GM21367 (cell line): ENCODE measurements at regions not wholly inside any gene's neighbourhood (a gene's known extent, or its start where the extent isn't known, plus 50 kb on each side); places are given as distances from the start of the nearest gene placed in this dataset.
"Not testable (repeated sequence)": the region's sequence is repeated elsewhere in the genome, so short reads cannot be mapped to it uniquely, and the experiment has no call there.

Experiments
- ATAC-seq: cut with Tn5 transposase; IDR thresholded peaks from one replicate; pipeline ENCODE4 v1.9.1; 2021; ENCODE audit not compliant: unreplicated experiment

- ATAC-seq, result no peak
Measured at GRCh38 chr1:217921126-217921904, 290.2 kb downstream of the SPATA17 start.

- ATAC-seq, result no peak
Measured at GRCh38 chr1:217924924-217925323, 293.8 kb downstream of the SPATA17 start.

GRCh38 chr1:217929213-217929885 lies 298.2 kb downstream of the SPATA17 start:
- no peak for ATAC-seq

GRCh38 chr1:217943361-217943760 lies 312.2 kb downstream of the SPATA17 start:
- no peak for ATAC-seq

- no peak for ATAC-seq
Measured at GRCh38 chr1:217944550-217944949, 313.4 kb downstream of the SPATA17 start.

GRCh38 chr1:217946511-217946910 lies 315.4 kb downstream of the SPATA17 start:
- no peak for ATAC-seq

GRCh38 chr1:217948741-217949140 lies 317.6 kb downstream of the SPATA17 start:
- no peak for ATAC-seq

GRCh38 chr1:217953330-217953729 lies 322.2 kb downstream of the SPATA17 start:
- no peak for ATAC-seq

GRCh38 chr1:217953922-217954321 lies 322.8 kb downstream of the SPATA17 start:
- ATAC-seq, result no peak

- no peak for ATAC-seq
Measured at GRCh38 chr1:217955723-217956122, 324.6 kb downstream of the SPATA17 start.

GRCh38 chr1:217965156-217965786 lies 319.8 kb upstream of the RRP15 start:
- ATAC-seq, result no peak

GRCh38 chr1:217968085-217968484 lies 317.0 kb upstream of the RRP15 start:
- no peak for ATAC-seq

GRCh38 chr1:217969428-217969827 lies 315.7 kb upstream of the RRP15 start:
- ATAC-seq, result no peak

GRCh38 chr1:217977943-217978342 lies 307.1 kb upstream of the RRP15 start:
- ATAC-seq, result no peak

- ATAC-seq, result no peak
Measured at GRCh38 chr1:217981430-217981829, 303.7 kb upstream of the RRP15 start.

GRCh38 chr1:217982331-217983050 lies 302.6 kb upstream of the RRP15 start:
- ATAC-seq, result no peak

- no peak for ATAC-seq
Measured at GRCh38 chr1:217983051-217983375, 302.1 kb upstream of the RRP15 start.

- ATAC-seq, result no peak
Measured at GRCh38 chr1:217985641-217986040, 299.5 kb upstream of the RRP15 start.

- ATAC-seq, result no peak
Measured at GRCh38 chr1:217989510-217989909, 295.6 kb upstream of the RRP15 start.

- no peak for ATAC-seq
Measured at GRCh38 chr1:217993439-217993838, 291.7 kb upstream of the RRP15 start.

GRCh38 chr1:218008296-218008695 lies 276.8 kb upstream of the RRP15 start:
- not testable (repeated sequence) for ATAC-seq

GRCh38 chr1:218015106-218015505 lies 270.0 kb upstream of the RRP15 start:
- not testable (repeated sequence) for ATAC-seq
